ENCODE measurements at regions not wholly inside any gene's neighbourhood (a gene's known extent, or its start where the extent isn't known, plus 50 kb on each side); places are given as distances from the start of the nearest gene placed in this dataset. TPM values are rescaled to one million over a fixed set of nuclear protein-coding genes. Genes with fewer than 3 reads are reported as not detected.

- Histone ChIP-seq H4K20me1 (ENCODE audit: insufficient read depth, low read length) (no peaks in the 10 kb centered on the region), H3K27ac (ENCODE audit: low read depth, low read length) (no peak overlapping the region), H3K36me3 (ENCODE audit: insufficient read depth, low read length) (no peaks in the 10 kb centered on the region), H3K9me3 (ENCODE audit: low read depth, low read length) (peaks cover 2% of the 10 kb centered on the region), H3K4me1 (ENCODE audit: insufficient read depth, low read length) (no peaks in the 10 kb centered on the region), H3K4me3 (ENCODE audit: insufficient read depth, low read length) (no peak overlapping the region), H2AFZ (ENCODE audit: low read length) (no peak overlapping the region), H3K4me2 (ENCODE audit: insufficient read depth, low read length) (no peak overlapping the region), H3K79me2 (ENCODE audit: insufficient read depth, low read length) (no peaks in the 10 kb centered on the region), H3K27me3 (ENCODE audit: insufficient read depth, low read length) (no peaks in the 10 kb centered on the region)
- no peak for DNase-seq (ENCODE audit: insufficient read length, low spot score, missing footprints)
- TF ChIP-seq CTCF (IDR thresholded peaks at IDR 0.05; ENCODE audit: extremely low read depth, low read depth, low read length): no peak
Measured at GRCh38 chr20:40977218-40977617, 51.4 kb upstream of the TOP1 start.

GRCh38 chr20:40978761-40979160 is 49.9 kb upstream of the TOP1 start:
- no peak for DNase-seq (ENCODE audit: insufficient read length, low spot score, missing footprints)
- no peaks in the 10 kb centered on the region for H3K36me3 ChIP-seq (ENCODE audit: insufficient read depth, low read length)
- no peaks in the 10 kb centered on the region for H4K20me1 ChIP-seq (ENCODE audit: insufficient read depth, low read length)
- H3K27me3 ChIP-seq (ENCODE audit: insufficient read depth, low read length): no peaks in the 10 kb centered on the region
- TF ChIP-seq CTCF (IDR thresholded peaks at IDR 0.05; ENCODE audit: extremely low read depth, low read depth, low read length): no peak
- no peak overlapping the region for H2AFZ ChIP-seq (ENCODE audit: low read length)
- H3K4me3 ChIP-seq (ENCODE audit: insufficient read depth, low read length): no peak overlapping the region
- H3K27ac ChIP-seq (ENCODE audit: low read depth, low read length): no peak overlapping the region
- H3K79me2 ChIP-seq (ENCODE audit: insufficient read depth, low read length): no peaks in the 10 kb centered on the region
- no peaks in the 10 kb centered on the region for H3K4me1 ChIP-seq (ENCODE audit: insufficient read depth, low read length)
- no peak overlapping the region for H3K4me2 ChIP-seq (ENCODE audit: insufficient read depth, low read length)
- H3K9me3 ChIP-seq (ENCODE audit: low read depth, low read length): peaks cover 2% of the 10 kb centered on the region

Small RNAs in the stretch of these regions (small RNA-seq; reads per million reads assigned to genes)
- not detected for gene RNA5SP484

Measured in osteoblast (primary cell).